ENCODE measurements at regions not wholly inside any gene's neighbourhood (a gene's known extent, or its start where the extent isn't known, plus 50 kb on each side); places are given as distances from the start of the nearest gene placed in this dataset.

- TF ChIP-seq ZNF532 (CRISPR knock-in tag; IDR thresholded peaks at IDR 0.05; ENCODE audit: borderline replicate concordance) (no peak), CTCF (IDR thresholded peaks at IDR 0.05) (no peak), E2F5 (CRISPR knock-in tag; IDR thresholded peaks at IDR 0.05) (no peak), FOXK1 (CRISPR knock-in tag; IDR thresholded peaks at IDR 0.05) (no peak), IRF2 (CRISPR knock-in tag; IDR thresholded peaks at IDR 0.05; ENCODE audit: borderline replicate concordance, low read depth) (no peak), ATF3 (CRISPR knock-in tag; conservative IDR thresholded peaks at IDR 0.05) (no peak), TCF7 (CRISPR knock-in tag; IDR thresholded peaks at IDR 0.05; ENCODE audit: low read depth) (no peak), AFF4 (CRISPR knock-in tag; IDR thresholded peaks at IDR 0.05; ENCODE audit: borderline replicate concordance) (no peak), ARID4B (CRISPR knock-in tag; IDR thresholded peaks at IDR 0.05; ENCODE audit: borderline replicate concordance) (no peak)
Measured at GRCh38 chr2:15751477-15751876, 159.8 kb downstream of the DDX1 start.
